NCI-H1694 treated with DMSO at 0.1 percent for 48 hours (cell line): ENCODE measurements at regions not wholly inside any gene's neighbourhood (a gene's known extent, or its start where the extent isn't known, plus 50 kb on each side); places are given as distances from the start of the nearest gene placed in this dataset.
"Not testable (repeated sequence)": the region's sequence is repeated elsewhere in the genome, so short reads cannot be mapped to it uniquely, and the experiment has no call there.

Experiments used
- DNase-seq: peaks from one replicate; lab custom pipeline; 2025; lab: John Stamatoyannopoulos, UW

- DNase-seq = no peak
These were observed 198.1 kb upstream of the CPHXL start for GRCh38 chr16:75924397-75924796.

- no peak for DNase-seq
These were observed 201.5 kb upstream of the CPHXL start for GRCh38 chr16:75927810-75928209.

- DNase-seq = no peak
These were observed 202.0 kb upstream of the CPHXL start for GRCh38 chr16:75928295-75928694.

GRCh38 chr16:75929046-75929445, 202.8 kb upstream of the CPHXL start:
- no peak for DNase-seq

GRCh38 chr16:75931043-75931442, 204.8 kb upstream of the CPHXL start:
- DNase-seq = peak; percentile 9

- DNase-seq = no peak
These were observed 205.7 kb upstream of the CPHXL start for GRCh38 chr16:75931970-75932369.

GRCh38 chr16:75938818-75939217, 212.5 kb upstream of the CPHXL start:
- DNase-seq = no peak

GRCh38 chr16:75942351-75942750, 216.1 kb upstream of the CPHXL start:
- DNase-seq = no peak

- DNase-seq = no peak
These were observed 216.6 kb upstream of the CPHXL start for GRCh38 chr16:75942936-75943335.

GRCh38 chr16:75943705-75944514, 217.6 kb upstream of the CPHXL start:
- no peak for DNase-seq

GRCh38 chr16:75945916-75946457, 219.7 kb upstream of the CPHXL start:
- DNase-seq = no peak

GRCh38 chr16:75947626-75948239, 221.4 kb upstream of the CPHXL start:
- DNase-seq = no peak

GRCh38 chr16:75948441-75948840, 222.2 kb upstream of the CPHXL start:
- DNase-seq = no peak

- DNase-seq = no peak
These were observed 222.6 kb upstream of the CPHXL start for GRCh38 chr16:75948886-75949285.

- no peak for DNase-seq
These were observed 225.8 kb upstream of the CPHXL start for GRCh38 chr16:75952124-75952523.

- DNase-seq = no peak
These were observed 231.6 kb upstream of the CPHXL start for GRCh38 chr16:75957870-75958269.

GRCh38 chr16:75965504-75966374, 239.4 kb upstream of the CPHXL start:
- DNase-seq = no peak

GRCh38 chr16:75969120-75969519, 242.8 kb upstream of the CPHXL start:
- not testable (repeated sequence) for DNase-seq

GRCh38 chr16:75971334-75971733, 245.0 kb upstream of the CPHXL start:
- no peak for DNase-seq

GRCh38 chr16:75983296-75983695, 257.0 kb upstream of the CPHXL start:
- no peak for DNase-seq

- DNase-seq = no peak
These were observed 257.6 kb upstream of the CPHXL start for GRCh38 chr16:75983741-75984381.

GRCh38 chr16:75987323-75987722, 261.0 kb upstream of the CPHXL start:
- DNase-seq = no peak
